ENCODE measurements at regions not wholly inside any gene's neighbourhood (a gene's known extent, or its start where the extent isn't known, plus 50 kb on each side); places are given as distances from the start of the nearest gene placed in this dataset.

DNA sequence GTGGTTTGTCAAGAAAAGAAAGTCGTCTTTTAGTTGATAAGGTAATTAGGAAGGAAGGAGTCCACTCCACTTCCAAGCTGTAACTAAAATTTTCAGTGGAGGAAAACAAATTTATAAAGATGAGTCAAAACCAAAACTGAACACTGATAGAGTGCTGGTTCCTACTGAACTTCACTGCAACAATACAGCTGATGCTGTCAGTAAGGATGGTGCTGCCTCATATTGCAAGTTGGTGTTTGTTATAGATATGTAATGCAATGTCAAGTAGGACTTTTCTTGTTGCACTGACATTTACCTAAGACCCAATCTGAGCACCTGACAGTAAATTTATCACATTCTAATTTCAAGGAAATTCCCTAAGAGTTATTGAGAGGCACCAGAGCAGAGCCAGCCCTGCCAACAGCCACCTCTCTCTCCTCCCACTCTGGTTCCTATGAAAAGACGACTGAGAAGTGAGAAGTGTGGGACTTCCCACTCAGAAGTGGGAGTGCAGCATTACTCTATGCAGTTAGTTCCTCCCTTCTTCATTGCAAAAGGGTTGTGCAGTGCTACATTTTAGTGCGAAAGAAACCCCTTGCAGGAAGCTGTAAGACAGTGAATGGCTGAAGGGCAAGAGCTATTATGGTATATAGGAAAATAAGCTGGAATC is 350.8 kb downstream of the NFIB start:
- no peak overlapping the region for H3K27ac ChIP-seq (ENCODE audit: low read length)
- no peaks in the 10 kb centered on the region for H3K27me3 ChIP-seq (ENCODE audit: low read depth, low read length)
- H3K9me3 ChIP-seq (ENCODE audit: control insufficient read depth in 1 of 2, low read length in 2 of 2), result no peaks in the 10 kb centered on the region
- H3K4me1 ChIP-seq (ENCODE audit: control insufficient read depth in 1 of 2, insufficient read depth in 2 of 2, low read length in 2 of 2), result no peaks in the 10 kb centered on the region
- H3K4me3 ChIP-seq (ENCODE audit: low read depth in 1 of 2, low read length in 2 of 2), result no peak overlapping the region
- H3K36me3 ChIP-seq (ENCODE audit: control insufficient read depth in 1 of 2, insufficient read depth in 2 of 2, low read length in 2 of 2), result no peaks in the 10 kb centered on the region

DNA sequence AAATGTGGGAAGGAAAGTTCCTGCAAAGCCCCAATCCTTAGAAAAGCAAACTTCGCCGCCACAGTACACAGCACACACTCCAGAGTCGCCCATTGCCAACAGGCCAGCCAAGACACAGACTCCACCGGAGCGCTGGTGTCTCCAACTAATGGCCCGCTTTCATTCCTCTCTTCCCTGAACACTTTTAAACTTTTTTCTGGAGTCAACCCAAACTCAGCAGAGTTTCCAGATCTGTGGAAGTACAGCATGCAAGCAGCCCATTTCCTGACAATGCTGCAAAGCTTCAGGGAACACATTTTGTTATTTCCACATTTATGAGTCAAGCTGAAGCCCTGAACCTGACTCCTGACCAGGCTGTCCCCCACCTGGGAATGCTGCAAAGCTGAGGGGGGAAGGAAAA is 351.9 kb downstream of the NFIB start:
- Histone ChIP-seq H3K36me3 (ENCODE audit: control insufficient read depth in 1 of 2, insufficient read depth in 2 of 2, low read length in 2 of 2) (no peaks in the 10 kb centered on the region), H3K27ac (ENCODE audit: low read length) (no peak overlapping the region), H3K4me1 (ENCODE audit: control insufficient read depth in 1 of 2, insufficient read depth in 2 of 2, low read length in 2 of 2) (no peaks in the 10 kb centered on the region), H3K4me3 (ENCODE audit: low read depth in 1 of 2, low read length in 2 of 2) (no peak overlapping the region), H3K9me3 (ENCODE audit: control insufficient read depth in 1 of 2, low read length in 2 of 2) (no peaks in the 10 kb centered on the region), H3K27me3 (ENCODE audit: low read depth, low read length) (no peaks in the 10 kb centered on the region)

GRCh38 chr9:13960011-13960765 is 353.8 kb downstream of the NFIB start:
- H3K27ac ChIP-seq (ENCODE audit: low read length), result no peak overlapping the region
- no peak overlapping the region for H3K4me3 ChIP-seq (ENCODE audit: low read depth in 1 of 2, low read length in 2 of 2)
- no peaks in the 10 kb centered on the region for H3K9me3 ChIP-seq (ENCODE audit: control insufficient read depth in 1 of 2, low read length in 2 of 2)
- H3K36me3 ChIP-seq (ENCODE audit: control insufficient read depth in 1 of 2, insufficient read depth in 2 of 2, low read length in 2 of 2), result no peaks in the 10 kb centered on the region
- H3K4me1 ChIP-seq (ENCODE audit: control insufficient read depth in 1 of 2, insufficient read depth in 2 of 2, low read length in 2 of 2), result no peaks in the 10 kb centered on the region
- no peaks in the 10 kb centered on the region for H3K27me3 ChIP-seq (ENCODE audit: low read depth, low read length)

- Histone ChIP-seq H3K36me3 (ENCODE audit: control insufficient read depth in 1 of 2, insufficient read depth in 2 of 2, low read length in 2 of 2) (no peaks in the 10 kb centered on the region), H3K27ac (ENCODE audit: low read length) (no peak overlapping the region), H3K9me3 (ENCODE audit: control insufficient read depth in 1 of 2, low read length in 2 of 2) (no peaks in the 10 kb centered on the region), H3K27me3 (ENCODE audit: low read depth, low read length) (no peaks in the 10 kb centered on the region), H3K4me1 (ENCODE audit: control insufficient read depth in 1 of 2, insufficient read depth in 2 of 2, low read length in 2 of 2) (no peaks in the 10 kb centered on the region), H3K4me3 (ENCODE audit: low read depth in 1 of 2, low read length in 2 of 2) (no peak overlapping the region)
Observed at GRCh38 chr9:13958672-13959071, 355.3 kb downstream of the NFIB start.

DNA sequence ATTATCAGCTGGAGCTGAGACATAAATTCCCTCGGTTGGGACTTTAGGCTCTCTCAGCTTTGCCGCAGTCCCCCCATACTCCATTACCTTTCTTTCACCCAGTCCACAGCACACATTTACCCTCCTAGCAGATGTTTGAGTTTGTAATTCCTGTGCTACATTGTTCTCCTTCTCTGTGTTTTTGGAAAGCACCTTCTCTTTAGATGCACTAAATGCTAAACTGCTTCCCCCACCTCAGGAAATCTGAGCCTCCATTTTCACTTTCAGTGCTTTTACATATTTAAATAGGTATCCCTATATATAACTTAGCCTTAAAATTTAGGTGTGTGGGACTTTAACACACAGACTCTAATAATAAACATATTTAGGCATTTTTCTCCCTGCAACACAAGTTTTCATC is 356.9 kb downstream of the NFIB start:
- no peaks in the 10 kb centered on the region for H3K4me1 ChIP-seq (ENCODE audit: control insufficient read depth in 1 of 2, insufficient read depth in 2 of 2, low read length in 2 of 2)
- no peak overlapping the region for H3K4me3 ChIP-seq (ENCODE audit: low read depth in 1 of 2, low read length in 2 of 2)
- no peaks in the 10 kb centered on the region for H3K9me3 ChIP-seq (ENCODE audit: control insufficient read depth in 1 of 2, low read length in 2 of 2)
- H3K36me3 ChIP-seq (ENCODE audit: control insufficient read depth in 1 of 2, insufficient read depth in 2 of 2, low read length in 2 of 2), result no peaks in the 10 kb centered on the region
- no peak overlapping the region for H3K27ac ChIP-seq (ENCODE audit: low read length)
- no peaks in the 10 kb centered on the region for H3K27me3 ChIP-seq (ENCODE audit: low read depth, low read length)

DNA sequence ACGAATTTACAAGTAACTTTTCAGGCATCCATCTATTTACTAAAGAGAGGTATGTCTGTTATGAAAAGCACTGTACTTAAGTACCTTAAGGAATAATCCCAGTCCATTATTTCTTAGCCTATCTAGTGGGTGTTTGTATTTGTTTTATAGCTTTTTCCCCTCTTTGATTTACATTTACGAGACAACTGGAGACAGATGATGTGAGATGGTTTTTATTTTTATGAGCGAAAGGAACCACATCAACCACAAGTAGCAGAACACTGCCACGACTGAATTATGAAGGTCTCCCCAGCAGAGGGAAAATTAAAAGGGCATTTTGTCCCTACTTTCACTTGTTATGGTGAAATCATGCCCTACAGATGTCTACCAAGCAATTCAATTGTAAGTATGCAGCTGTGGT is 357.8 kb downstream of the NFIB start:
- H3K4me3 ChIP-seq (ENCODE audit: low read depth in 1 of 2, low read length in 2 of 2), result no peak overlapping the region
- H3K27me3 ChIP-seq (ENCODE audit: low read depth, low read length), result no peaks in the 10 kb centered on the region
- H3K4me1 ChIP-seq (ENCODE audit: control insufficient read depth in 1 of 2, insufficient read depth in 2 of 2, low read length in 2 of 2), result no peaks in the 10 kb centered on the region
- H3K36me3 ChIP-seq (ENCODE audit: control insufficient read depth in 1 of 2, insufficient read depth in 2 of 2, low read length in 2 of 2), result no peaks in the 10 kb centered on the region
- no peak overlapping the region for H3K27ac ChIP-seq (ENCODE audit: low read length)
- no peaks in the 10 kb centered on the region for H3K9me3 ChIP-seq (ENCODE audit: control insufficient read depth in 1 of 2, low read length in 2 of 2)

GRCh38 chr9:13952906-13953305 is 361.0 kb downstream of the NFIB start:
- Histone ChIP-seq H3K9me3 (ENCODE audit: control insufficient read depth in 1 of 2, low read length in 2 of 2) (peaks cover 0 to 2% of the 10 kb centered on the region in 2 donors), H3K36me3 (ENCODE audit: control insufficient read depth in 1 of 2, insufficient read depth in 2 of 2, low read length in 2 of 2) (no peaks in the 10 kb centered on the region), H3K4me3 (ENCODE audit: low read depth in 1 of 2, low read length in 2 of 2) (no peak overlapping the region), H3K27ac (ENCODE audit: low read length) (no peak overlapping the region), H3K27me3 (ENCODE audit: low read depth, low read length) (no peaks in the 10 kb centered on the region), H3K4me1 (ENCODE audit: control insufficient read depth in 1 of 2, insufficient read depth in 2 of 2, low read length in 2 of 2) (no peaks in the 10 kb centered on the region)

GRCh38 chr9:13948037-13948436 is 365.9 kb downstream of the NFIB start:
- Histone ChIP-seq H3K4me1 (ENCODE audit: control insufficient read depth in 1 of 2, insufficient read depth in 2 of 2, low read length in 2 of 2) (no peaks in the 10 kb centered on the region), H3K36me3 (ENCODE audit: control insufficient read depth in 1 of 2, insufficient read depth in 2 of 2, low read length in 2 of 2) (no peaks in the 10 kb centered on the region), H3K27ac (ENCODE audit: low read length) (no peak overlapping the region), H3K4me3 (ENCODE audit: low read depth in 1 of 2, low read length in 2 of 2) (no peak overlapping the region), H3K9me3 (ENCODE audit: control insufficient read depth in 1 of 2, low read length in 2 of 2) (peaks cover 0 to 2% of the 10 kb centered on the region in 2 donors), H3K27me3 (ENCODE audit: low read depth, low read length) (no peaks in the 10 kb centered on the region)

GRCh38 chr9:13943176-13943575 is 370.8 kb downstream of the NFIB start:
- H3K4me1 ChIP-seq (ENCODE audit: control insufficient read depth in 1 of 2, insufficient read depth in 2 of 2, low read length in 2 of 2), result peaks cover 4 to 6% of the 10 kb centered on the region in 2 donors

GRCh38 chr9:13942695-13943094 is 371.2 kb downstream of the NFIB start:
- H3K4me3 ChIP-seq (ENCODE audit: low read depth in 1 of 2, low read length in 2 of 2), result no peak overlapping the region
- H3K9me3 ChIP-seq (ENCODE audit: control insufficient read depth in 1 of 2, low read length in 2 of 2), result no peaks in the 10 kb centered on the region
- no peaks in the 10 kb centered on the region for H3K36me3 ChIP-seq (ENCODE audit: control insufficient read depth in 1 of 2, insufficient read depth in 2 of 2, low read length in 2 of 2)
- peaks cover 4 to 6% of the 10 kb centered on the region in 2 donors for H3K4me1 ChIP-seq (ENCODE audit: control insufficient read depth in 1 of 2, insufficient read depth in 2 of 2, low read length in 2 of 2)
- H3K27ac ChIP-seq (ENCODE audit: low read length), result peak overlapping the region; percentile 6
- H3K27me3 ChIP-seq (ENCODE audit: low read depth, low read length), result no peaks in the 10 kb centered on the region

More at GRCh38 chr9:13943176-13943575, 370.8 kb downstream of the NFIB start:
- Histone ChIP-seq H3K36me3 (ENCODE audit: control insufficient read depth in 1 of 2, insufficient read depth in 2 of 2, low read length in 2 of 2) (no peaks in the 10 kb centered on the region), H3K4me3 (ENCODE audit: low read depth in 1 of 2, low read length in 2 of 2) (no peak overlapping the region), H3K9me3 (ENCODE audit: control insufficient read depth in 1 of 2, low read length in 2 of 2) (no peaks in the 10 kb centered on the region), H3K27ac (ENCODE audit: low read length) (no peak overlapping the region), H3K27me3 (ENCODE audit: low read depth, low read length) (no peaks in the 10 kb centered on the region)

- Histone ChIP-seq H3K27me3 (ENCODE audit: low read depth, low read length) (no peaks in the 10 kb centered on the region), H3K4me3 (ENCODE audit: low read depth in 1 of 2, low read length in 2 of 2) (no peak overlapping the region), H3K36me3 (ENCODE audit: control insufficient read depth in 1 of 2, insufficient read depth in 2 of 2, low read length in 2 of 2) (no peaks in the 10 kb centered on the region), H3K4me1 (ENCODE audit: control insufficient read depth in 1 of 2, insufficient read depth in 2 of 2, low read length in 2 of 2) (peaks cover 4 to 6% of the 10 kb centered on the region in 2 donors), H3K27ac (ENCODE audit: low read length) (peak overlapping the region; percentile 6), H3K9me3 (ENCODE audit: control insufficient read depth in 1 of 2, low read length in 2 of 2) (no peaks in the 10 kb centered on the region)
Observed at GRCh38 chr9:13942201-13942600, 371.7 kb downstream of the NFIB start.

All from muscle layer of duodenum (tissue), 2 donors.